ENCODE measurements at regions not wholly inside any gene's neighbourhood (a gene's known extent, or its start where the extent isn't known, plus 50 kb on each side); places are given as distances from the start of the nearest gene placed in this dataset.

GRCh38 chr5:15385553-15385952 is 114.4 kb upstream of the FBXL7 start:
- H3K9ac ChIP-seq (ENCODE audit: low read length): no peak overlapping the region
- H3K4me3 ChIP-seq (ENCODE audit: low read length): no peak overlapping the region
- H3K79me2 ChIP-seq (ENCODE audit: low read length): no peaks in the 10 kb centered on the region
- H3K27me3 ChIP-seq (ENCODE audit: low read depth, low read length): no peaks in the 10 kb centered on the region
- TF ChIP-seq EZH2phosphoT487 (IDR thresholded peaks at IDR 0.05; ENCODE audit: low read depth): no peak
- TF ChIP-seq CTCF (IDR thresholded peaks at IDR 0.05; ENCODE audit: low read depth, low read length): no peak
- no peaks in the 10 kb centered on the region for H3K9me3 ChIP-seq (ENCODE audit: insufficient read depth, low read length)
- no peaks in the 10 kb centered on the region for H3K36me3 ChIP-seq (replicated peaks; ENCODE audit: low read depth, low read length)
- no peaks in the 10 kb centered on the region for H3K4me1 ChIP-seq (ENCODE audit: low read length)
- no peaks in the 10 kb centered on the region for H4K20me1 ChIP-seq (ENCODE audit: insufficient read depth, low read length)
- H3K4me2 ChIP-seq (ENCODE audit: low read length): no peak overlapping the region
- H2AFZ ChIP-seq (ENCODE audit: low read depth, low read length): no peak overlapping the region
- H3K27ac ChIP-seq (ENCODE audit: low read length): no peak overlapping the region

- Histone ChIP-seq H3K27ac (ENCODE audit: low read length) (no peak overlapping the region), H3K36me3 (replicated peaks; ENCODE audit: low read depth, low read length) (no peaks in the 10 kb centered on the region), H3K79me2 (ENCODE audit: low read length) (no peaks in the 10 kb centered on the region), H3K4me2 (ENCODE audit: low read length) (no peak overlapping the region), H3K9ac (ENCODE audit: low read length) (no peak overlapping the region), H3K27me3 (ENCODE audit: low read depth, low read length) (no peaks in the 10 kb centered on the region), H3K4me3 (ENCODE audit: low read length) (no peak overlapping the region), H2AFZ (ENCODE audit: low read depth, low read length) (no peak overlapping the region), H4K20me1 (ENCODE audit: insufficient read depth, low read length) (no peaks in the 10 kb centered on the region), H3K4me1 (ENCODE audit: low read length) (no peaks in the 10 kb centered on the region), H3K9me3 (ENCODE audit: insufficient read depth, low read length) (no peaks in the 10 kb centered on the region)
- TF ChIP-seq EZH2phosphoT487 (IDR thresholded peaks at IDR 0.05; ENCODE audit: low read depth): no peak
- TF ChIP-seq CTCF (IDR thresholded peaks at IDR 0.05; ENCODE audit: low read depth, low read length): no peak
These were observed 114.9 kb upstream of the FBXL7 start for GRCh38 chr5:15385037-15385436.

- Histone ChIP-seq H3K9ac (ENCODE audit: low read length) (no peak overlapping the region), H3K4me2 (ENCODE audit: low read length) (no peak overlapping the region), H3K4me3 (ENCODE audit: low read length) (no peak overlapping the region), H4K20me1 (ENCODE audit: insufficient read depth, low read length) (no peaks in the 10 kb centered on the region), H2AFZ (ENCODE audit: low read depth, low read length) (no peak overlapping the region), H3K79me2 (ENCODE audit: low read length) (no peaks in the 10 kb centered on the region), H3K27ac (ENCODE audit: low read length) (no peak overlapping the region), H3K4me1 (ENCODE audit: low read length) (no peaks in the 10 kb centered on the region), H3K27me3 (ENCODE audit: low read depth, low read length) (no peaks in the 10 kb centered on the region), H3K9me3 (ENCODE audit: insufficient read depth, low read length) (no peaks in the 10 kb centered on the region), H3K36me3 (replicated peaks; ENCODE audit: low read depth, low read length) (no peaks in the 10 kb centered on the region)
- TF ChIP-seq CTCF (IDR thresholded peaks at IDR 0.05; ENCODE audit: low read depth, low read length) (no peak), EZH2phosphoT487 (IDR thresholded peaks at IDR 0.05; ENCODE audit: low read depth) (no peak)
These were observed 115.4 kb upstream of the FBXL7 start for GRCh38 chr5:15384581-15384980.

- TF ChIP-seq CTCF (IDR thresholded peaks at IDR 0.05; ENCODE audit: low read depth, low read length): no peak
- no peak for TF ChIP-seq EZH2phosphoT487 (IDR thresholded peaks at IDR 0.05; ENCODE audit: low read depth)
- H3K27ac ChIP-seq (ENCODE audit: low read length): no peak overlapping the region
- H3K9ac ChIP-seq (ENCODE audit: low read length): no peak overlapping the region
- H3K79me2 ChIP-seq (ENCODE audit: low read length): no peaks in the 10 kb centered on the region
- no peaks in the 10 kb centered on the region for H4K20me1 ChIP-seq (ENCODE audit: insufficient read depth, low read length)
- H3K4me1 ChIP-seq (ENCODE audit: low read length): no peaks in the 10 kb centered on the region
- H3K27me3 ChIP-seq (ENCODE audit: low read depth, low read length): no peaks in the 10 kb centered on the region
- no peaks in the 10 kb centered on the region for H3K9me3 ChIP-seq (ENCODE audit: insufficient read depth, low read length)
- H3K4me3 ChIP-seq (ENCODE audit: low read length): no peak overlapping the region
- no peak overlapping the region for H2AFZ ChIP-seq (ENCODE audit: low read depth, low read length)
- no peaks in the 10 kb centered on the region for H3K36me3 ChIP-seq (replicated peaks; ENCODE audit: low read depth, low read length)
- H3K4me2 ChIP-seq (ENCODE audit: low read length): no peak overlapping the region
These were observed 115.8 kb upstream of the FBXL7 start for GRCh38 chr5:15384176-15384575.

All from OCI-LY3 (cell line).